ENCODE measurements at regions not wholly inside any gene's neighbourhood (a gene's known extent, or its start where the extent isn't known, plus 50 kb on each side); places are given as distances from the start of the nearest gene placed in this dataset.

GRCh38 chr4:149062997-149063396 is 620.8 kb upstream of the NR3C2 start:
- no peaks in the 10 kb centered on the region for H3K36me3 ChIP-seq (ENCODE audit: control insufficient read depth, insufficient read depth, low read length)
- 53% methylated on average over 1 of the region's 2 CpGs for WGBS (ENCODE audit: insufficient coverage)
- intact Hi-C loops (cut with micrococcal nuclease) = no loop called here
- TF ChIP-seq CTCF (IDR thresholded peaks at IDR 0.05) = no peak
- Mint-ChIP-seq H3K4me3 (no peak overlapping the region), H3K36me3 (peaks cover 11% of the 10 kb centered on the region), H3K27me3 (ENCODE audit: low read depth in 2 of 2) (no peaks in the 10 kb centered on the region), H3K27ac (no peak overlapping the region), H3K9me3 (peaks cover 9 to 19% of the 10 kb centered on the region in 2 donors), H3K4me1 (no peaks in the 10 kb centered on the region)
- no peak for ATAC-seq
- DNase-seq = no peak
- H3K27me3 ChIP-seq (ENCODE audit: control insufficient read depth, insufficient read depth, low read length) = no peaks in the 10 kb centered on the region
- no peak overlapping the region for H3K27ac ChIP-seq (ENCODE audit: low read length)
- H3K9me3 ChIP-seq (ENCODE audit: control insufficient read depth, insufficient read depth, low read length) = peaks cover 14% of the 10 kb centered on the region
- H3K4me3 ChIP-seq (ENCODE audit: low read length) = no peak overlapping the region
- H3K4me1 ChIP-seq (ENCODE audit: control insufficient read depth, insufficient read depth, low read length) = no peaks in the 10 kb centered on the region

- no peaks in the 10 kb centered on the region for H3K36me3 Mint-ChIP-seq
- no peak for ATAC-seq
- no peak overlapping the region for H3K4me3 Mint-ChIP-seq
Observed at GRCh38 chr4:149057594-149057993, 615.4 kb upstream of the NR3C2 start.

GRCh38 chr4:149056615-149057014 is 614.4 kb upstream of the NR3C2 start:
- 75% methylated on average over 1 of the region's 2 CpGs for WGBS (ENCODE audit: insufficient coverage)
- Mint-ChIP-seq H3K27me3 (ENCODE audit: low read depth in 2 of 2) (no peaks in the 10 kb centered on the region), H3K27ac (no peak overlapping the region), H3K4me1 (no peaks in the 10 kb centered on the region), H3K9me3 (no peaks in the 10 kb centered on the region), H3K4me3 (no peak overlapping the region), H3K36me3 (no peaks in the 10 kb centered on the region)
- H3K27ac ChIP-seq (ENCODE audit: low read length) = no peak overlapping the region
- ATAC-seq (no peak), DNase-seq (no peak)
- intact Hi-C loops (cut with micrococcal nuclease) = no loop called here
- H3K36me3 ChIP-seq (ENCODE audit: control insufficient read depth, insufficient read depth, low read length) = no peaks in the 10 kb centered on the region
- no peaks in the 10 kb centered on the region for H3K4me1 ChIP-seq (ENCODE audit: control insufficient read depth, insufficient read depth, low read length)
- TF ChIP-seq CTCF (IDR thresholded peaks at IDR 0.05) = no peak
- H3K9me3 ChIP-seq (ENCODE audit: control insufficient read depth, insufficient read depth, low read length) = no peaks in the 10 kb centered on the region
- H3K27me3 ChIP-seq (ENCODE audit: control insufficient read depth, insufficient read depth, low read length) = no peaks in the 10 kb centered on the region
- H3K4me3 ChIP-seq (ENCODE audit: low read length) = no peak overlapping the region

More at GRCh38 chr4:149057594-149057993, 615.4 kb upstream of the NR3C2 start:
- WGBS (ENCODE audit: insufficient coverage) = 28% methylated on average over 3 of the region's 3 CpGs
- Histone ChIP-seq H3K27ac (ENCODE audit: low read length) (no peak overlapping the region), H3K27me3 (ENCODE audit: control insufficient read depth, insufficient read depth, low read length) (no peaks in the 10 kb centered on the region), H3K4me1 (ENCODE audit: control insufficient read depth, insufficient read depth, low read length) (no peaks in the 10 kb centered on the region), H3K9me3 (ENCODE audit: control insufficient read depth, insufficient read depth, low read length) (no peaks in the 10 kb centered on the region), H3K36me3 (ENCODE audit: control insufficient read depth, insufficient read depth, low read length) (no peaks in the 10 kb centered on the region), H3K4me3 (ENCODE audit: low read length) (no peak overlapping the region)
- no peak for TF ChIP-seq CTCF (IDR thresholded peaks at IDR 0.05)
- intact Hi-C loops (cut with micrococcal nuclease) = no loop called here
- no peaks in the 10 kb centered on the region for H3K9me3 Mint-ChIP-seq
- DNase-seq = no peak
- no peak overlapping the region for H3K27ac Mint-ChIP-seq
- H3K4me1 Mint-ChIP-seq = no peaks in the 10 kb centered on the region
- no peaks in the 10 kb centered on the region for H3K27me3 Mint-ChIP-seq (ENCODE audit: low read depth in 2 of 2)

- Mint-ChIP-seq H3K9me3 (no peaks in the 10 kb centered on the region), H3K27me3 (ENCODE audit: low read depth in 2 of 2) (no peaks in the 10 kb centered on the region), H3K27ac (no peak overlapping the region), H3K36me3 (no peaks in the 10 kb centered on the region), H3K4me3 (no peak overlapping the region), H3K4me1 (no peaks in the 10 kb centered on the region)
- Histone ChIP-seq H3K4me3 (ENCODE audit: low read length) (no peak overlapping the region), H3K36me3 (ENCODE audit: control insufficient read depth, insufficient read depth, low read length) (no peaks in the 10 kb centered on the region), H3K4me1 (ENCODE audit: control insufficient read depth, insufficient read depth, low read length) (no peaks in the 10 kb centered on the region), H3K27ac (ENCODE audit: low read length) (no peak overlapping the region), H3K9me3 (ENCODE audit: control insufficient read depth, insufficient read depth, low read length) (no peaks in the 10 kb centered on the region), H3K27me3 (ENCODE audit: control insufficient read depth, insufficient read depth, low read length) (no peaks in the 10 kb centered on the region)
- no peak for TF ChIP-seq CTCF (IDR thresholded peaks at IDR 0.05)
- intact Hi-C loops (cut with micrococcal nuclease) = no loop called here
- WGBS (ENCODE audit: insufficient coverage) = 75% methylated on average over 1 of the region's 1 CpG
- ATAC-seq (no peak), DNase-seq (no peak)
Observed at GRCh38 chr4:149055624-149056023, 613.4 kb upstream of the NR3C2 start.

All from natural killer cell (primary cell).